ENCODE measurements at regions not wholly inside any gene's neighbourhood (a gene's known extent, or its start where the extent isn't known, plus 50 kb on each side); places are given as distances from the start of the nearest gene placed in this dataset.

DNA sequence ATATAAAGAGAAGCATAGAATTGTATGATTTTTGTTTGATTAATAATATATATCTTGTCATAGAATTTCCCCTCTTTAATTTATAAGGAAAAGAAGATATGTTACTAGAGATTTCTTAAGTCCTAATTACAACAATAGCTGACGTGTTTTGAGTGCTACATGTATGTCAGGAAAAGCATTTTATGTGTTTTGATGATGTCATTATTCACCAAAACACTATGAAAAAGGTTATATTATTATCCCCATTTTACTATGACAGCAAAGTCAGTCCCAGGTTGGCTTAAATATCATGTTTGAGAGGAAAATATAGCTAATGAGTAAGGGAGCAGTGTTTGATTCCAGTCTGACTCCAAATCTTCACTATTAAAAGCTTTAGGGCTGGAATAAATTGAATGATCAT is 428.4 kb upstream of the GOLIM4 start:
- no peaks in the 10 kb centered on the region for H3K4me1 ChIP-seq (ENCODE audit: control insufficient read depth in 5 of 5, insufficient read depth in 5 of 5, low read length in 5 of 5)
- no peaks in the 10 kb centered on the region for H3K27me3 ChIP-seq (ENCODE audit: control insufficient read depth in 3 of 3, insufficient read depth in 3 of 3, low read length in 2 of 3)
- no peak overlapping the region for H3K9ac ChIP-seq (ENCODE audit: insufficient read depth in 1 of 2, low read length in 2 of 2)
- no peaks in the 10 kb centered on the region for H3K9me3 ChIP-seq (ENCODE audit: control insufficient read depth in 4 of 4, insufficient read depth in 3 of 4, low read length in 3 of 4)
- H3K36me3 ChIP-seq (ENCODE audit: control insufficient read depth in 4 of 4, insufficient read depth in 4 of 4, low read length in 4 of 4), result no peaks in the 10 kb centered on the region
- TF ChIP-seq, protein P1, sequence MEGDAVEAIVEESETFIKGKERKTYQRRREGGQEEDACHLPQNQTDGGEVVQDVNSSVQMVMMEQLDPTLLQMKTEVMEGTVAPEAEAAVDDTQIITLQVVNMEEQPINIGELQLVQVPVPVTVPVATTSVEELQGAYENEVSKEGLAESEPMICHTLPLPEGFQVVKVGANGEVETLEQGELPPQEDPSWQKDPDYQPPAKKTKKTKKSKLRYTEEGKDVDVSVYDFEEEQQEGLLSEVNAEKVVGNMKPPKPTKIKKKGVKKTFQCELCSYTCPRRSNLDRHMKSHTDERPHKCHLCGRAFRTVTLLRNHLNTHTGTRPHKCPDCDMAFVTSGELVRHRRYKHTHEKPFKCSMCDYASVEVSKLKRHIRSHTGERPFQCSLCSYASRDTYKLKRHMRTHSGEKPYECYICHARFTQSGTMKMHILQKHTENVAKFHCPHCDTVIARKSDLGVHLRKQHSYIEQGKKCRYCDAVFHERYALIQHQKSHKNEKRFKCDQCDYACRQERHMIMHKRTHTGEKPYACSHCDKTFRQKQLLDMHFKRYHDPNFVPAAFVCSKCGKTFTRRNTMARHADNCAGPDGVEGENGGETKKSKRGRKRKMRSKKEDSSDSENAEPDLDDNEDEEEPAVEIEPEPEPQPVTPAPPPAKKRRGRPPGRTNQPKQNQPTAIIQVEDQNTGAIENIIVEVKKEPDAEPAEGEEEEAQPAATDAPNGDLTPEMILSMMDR (IDR thresholded peaks at IDR 0.05; ENCODE audit: control extremely low read depth, extremely low read depth), result no peak
- no peak for ATAC-seq (ENCODE audit: insufficient read depth, low FRiP score)
- no peak overlapping the region for H3K27ac ChIP-seq (ENCODE audit: low read depth in 1 of 2, low read length in 1 of 2)
- DNase-seq, result no peak
- WGBS, 2 donors, result 75 to 90% methylated on average over 1 of the region's 1 CpG
- H3K4me3 ChIP-seq, result no peak overlapping the region

DNA sequence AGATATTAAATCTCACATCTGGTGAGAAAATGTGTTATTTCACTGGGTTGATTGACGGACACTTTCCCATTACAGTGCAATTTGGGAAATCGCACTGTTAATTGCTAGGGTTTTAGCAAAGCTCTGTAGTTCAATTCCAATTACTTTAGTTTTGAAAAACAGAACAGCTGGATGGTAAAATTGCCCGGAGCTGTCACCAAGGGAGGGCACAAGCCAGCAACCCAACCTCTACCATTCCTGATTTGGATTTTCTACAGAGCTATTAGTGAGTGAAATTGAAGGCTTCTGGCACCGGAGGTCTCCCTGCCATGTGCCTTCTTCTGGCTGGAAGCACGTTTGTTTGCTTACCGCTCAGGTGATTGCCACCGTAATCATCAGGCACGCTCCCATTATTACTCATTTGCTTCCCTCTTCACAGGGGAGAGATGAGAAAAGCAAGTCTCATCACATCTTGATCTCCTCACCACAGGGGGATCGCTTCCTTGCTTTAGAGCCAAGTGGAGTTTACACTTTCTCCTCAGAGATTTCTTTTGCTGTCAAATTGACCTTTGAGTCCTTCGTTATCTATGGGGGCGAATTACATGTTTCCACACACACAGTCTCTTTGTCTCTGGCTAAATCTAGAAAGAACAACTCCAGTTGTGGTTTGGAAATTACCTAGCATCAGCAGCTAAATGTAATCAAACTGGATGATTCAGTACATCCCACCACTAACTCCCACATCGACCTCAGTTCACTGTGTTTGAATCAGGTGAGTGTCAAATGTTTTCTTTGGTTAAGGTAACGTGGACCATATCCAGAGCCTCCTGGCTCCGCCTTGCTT is 421.7 kb upstream of the GOLIM4 start:
- peaks cover 0 to 2% (median 0%) of the 10 kb centered on the region in 4 donors for H3K9me3 ChIP-seq (ENCODE audit: control insufficient read depth in 4 of 4, insufficient read depth in 3 of 4, low read length in 3 of 4)
- no peaks in the 10 kb centered on the region for H3K4me1 ChIP-seq (ENCODE audit: control insufficient read depth in 5 of 5, insufficient read depth in 5 of 5, low read length in 5 of 5)
- H3K9ac ChIP-seq (ENCODE audit: insufficient read depth in 1 of 2, low read length in 2 of 2), result no peak overlapping the region
- H3K4me3 ChIP-seq, result no peak overlapping the region
- H3K27me3 ChIP-seq (ENCODE audit: control insufficient read depth in 3 of 3, insufficient read depth in 3 of 3, low read length in 2 of 3), result no peaks in the 10 kb centered on the region
- no peak for DNase-seq
- H3K27ac ChIP-seq (ENCODE audit: low read depth in 1 of 2, low read length in 1 of 2), result no peak overlapping the region
- H3K36me3 ChIP-seq (ENCODE audit: control insufficient read depth in 4 of 4, insufficient read depth in 4 of 4, low read length in 4 of 4), result no peaks in the 10 kb centered on the region
- TF ChIP-seq, protein P1 (IDR thresholded peaks at IDR 0.05; ENCODE audit: control extremely low read depth, extremely low read depth), result no peak
- WGBS, 2 donors, result 86 to 90% methylated on average over 14 of the region's 14 CpGs
- ATAC-seq (ENCODE audit: insufficient read depth, low FRiP score), result no peak

DNA sequence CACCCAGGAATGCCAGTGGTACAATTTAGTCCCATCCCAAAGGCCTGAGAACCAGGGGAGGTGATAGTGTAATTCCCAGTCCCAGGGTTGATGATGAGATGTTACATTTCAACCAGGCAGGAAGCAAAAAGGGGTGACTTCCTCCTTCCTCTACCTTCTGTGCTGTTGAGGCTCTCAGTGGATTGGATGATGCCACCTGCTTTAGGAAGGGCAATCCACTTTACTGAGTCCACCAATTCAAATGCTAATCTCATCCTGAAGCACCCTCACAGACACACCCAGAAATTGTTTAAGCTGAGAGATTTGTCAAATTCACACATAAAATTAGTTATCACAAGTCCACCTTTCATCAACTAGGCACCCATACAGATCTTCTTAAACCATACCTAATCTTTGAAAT is 418.5 kb upstream of the GOLIM4 start:
- Histone ChIP-seq H3K9me3 (ENCODE audit: control insufficient read depth in 4 of 4, insufficient read depth in 3 of 4, low read length in 3 of 4) (peaks cover 0 to 2% (median 0%) of the 10 kb centered on the region in 4 donors), H3K27me3 (ENCODE audit: control insufficient read depth in 3 of 3, insufficient read depth in 3 of 3, low read length in 2 of 3) (no peaks in the 10 kb centered on the region), H3K27ac (ENCODE audit: low read depth in 1 of 2, low read length in 1 of 2) (no peak overlapping the region), H3K9ac (ENCODE audit: insufficient read depth in 1 of 2, low read length in 2 of 2) (no peak overlapping the region), H3K4me1 (ENCODE audit: control insufficient read depth in 5 of 5, insufficient read depth in 5 of 5, low read length in 5 of 5) (no peaks in the 10 kb centered on the region), H3K4me3 (no peak overlapping the region), H3K36me3 (ENCODE audit: control insufficient read depth in 4 of 4, insufficient read depth in 4 of 4, low read length in 4 of 4) (no peaks in the 10 kb centered on the region)
- TF ChIP-seq, protein P1 (IDR thresholded peaks at IDR 0.05; ENCODE audit: control extremely low read depth, extremely low read depth), result no peak
- ATAC-seq (ENCODE audit: insufficient read depth, low FRiP score) (no peak), DNase-seq (no peak)
